Trophoblast cell (in vitro differentiated cells and primary cell): ENCODE measurements at regions not wholly inside any gene's neighbourhood (a gene's known extent, or its start where the extent isn't known, plus 50 kb on each side); places are given as distances from the start of the nearest gene placed in this dataset.

ENCODE experiments used
- DNase-seq, 2 donors: peaks; one replicate each; pipeline ENCODE4 v3.0.0-alpha.2; 2016
- H2AFZ ChIP-seq: 2 replicates; pipeline ENCODE4 v1.6.1; 2013; ENCODE audit warnings: low read length, moderate library complexity, mild to moderate bottlenecking; ENCODE audit not compliant: insufficient read depth, poor library complexity
- H2AK5ac ChIP-seq: 2 replicates; pipeline ENCODE4 v1.6.1; 2013; ENCODE audit warnings: mild to moderate bottlenecking, low read length
- H2BK120ac ChIP-seq: 2 replicates; pipeline ENCODE4 v1.6.1; 2013; ENCODE audit warnings: low read length, mild to moderate bottlenecking, moderate library complexity; ENCODE audit not compliant: insufficient read depth, poor library complexity
- H2BK12ac ChIP-seq: 2 replicates; pipeline ENCODE4 v1.6.1; 2013; ENCODE audit warnings: mild to moderate bottlenecking, low read length, moderate library complexity
- H2BK5ac ChIP-seq: 2 replicates; pipeline ENCODE4 v1.6.1; 2013; ENCODE audit warnings: low read length, low read depth, moderate library complexity, mild to moderate bottlenecking; ENCODE audit not compliant: poor library complexity
- H3K14ac ChIP-seq: 2 replicates; pipeline ENCODE4 v1.6.1; 2013; ENCODE audit warnings: mild to moderate bottlenecking, low read length
- H3K18ac ChIP-seq: 2 replicates; pipeline ENCODE4 v1.6.1; 2013; ENCODE audit warnings: mild to moderate bottlenecking, low read length
- H3K23ac ChIP-seq: 2 replicates; pipeline ENCODE4 v1.6.1; 2013; ENCODE audit warnings: low read length
- H3K27ac ChIP-seq: 2 replicates; pipeline ENCODE4 v1.5.1; 2013; ENCODE audit warnings: low read depth, mild to moderate bottlenecking, inconsistent platforms, low read length, moderate library complexity
- H3K27me3 ChIP-seq: 2 replicates; pipeline ENCODE4 v1.6.1; 2013; ENCODE audit warnings: inconsistent platforms, mild to moderate bottlenecking, low read length, moderate library complexity; ENCODE audit not compliant: insufficient read depth
- H3K36me3 ChIP-seq, 2 experiments: 1 replicate in 1 of 2; 2 replicates in 1 of 2; pipeline ENCODE4 v1.6.1; 2013; ENCODE audit warnings: low read length in 2 of 2, mild to moderate bottlenecking in 2 of 2, moderate library complexity in 1 of 2; ENCODE audit not compliant: insufficient read depth in 2 of 2, control insufficient read depth in 1 of 2
- H3K4ac ChIP-seq: 2 replicates; pipeline ENCODE4 v1.6.1; 2013; ENCODE audit warnings: low read depth, mild to moderate bottlenecking, low read length, moderate library complexity
- H3K4me1 ChIP-seq, 2 experiments: 1 replicate in 1 of 2; 2 replicates in 1 of 2; pipeline ENCODE4 v1.6.1; 2013; ENCODE audit warnings: low read length in 2 of 2, mild to moderate bottlenecking in 2 of 2, moderate library complexity in 1 of 2; ENCODE audit not compliant: insufficient read depth in 2 of 2, control insufficient read depth in 1 of 2
- H3K4me2 ChIP-seq: 2 replicates; pipeline ENCODE4 v1.6.1; 2013; ENCODE audit warnings: inconsistent platforms, mild to moderate bottlenecking, low read length, moderate library complexity
- H3K4me3 ChIP-seq: 2 replicates; pipeline ENCODE4 v1.5.1; 2013; ENCODE audit warnings: mild to moderate bottlenecking, low read depth, low read length, inconsistent platforms
- H3K79me1 ChIP-seq: one replicate; pipeline ENCODE4 v1.6.1; 2013; ENCODE audit warnings: low read length
- H3K79me2 ChIP-seq: 2 replicates; pipeline ENCODE4 v1.6.1; 2013; ENCODE audit warnings: low read length, mild to moderate bottlenecking; ENCODE audit not compliant: control insufficient read depth, insufficient read depth, poor library complexity
- H3K9ac ChIP-seq: 2 replicates; pipeline ENCODE4 v1.6.1; 2013; ENCODE audit warnings: mild to moderate bottlenecking, low read length
- H3K9me3 ChIP-seq: 2 replicates; pipeline ENCODE4 v1.6.1; 2013; ENCODE audit warnings: low read depth, mild to moderate bottlenecking, control low read depth, inconsistent platforms, low read length; ENCODE audit not compliant: insufficient read depth
- H4K12ac ChIP-seq: 2 replicates; pipeline ENCODE4 v1.6.1; 2013; ENCODE audit warnings: low read depth, mild to moderate bottlenecking, low read length, moderate library complexity
- H4K8ac ChIP-seq: 2 replicates; pipeline ENCODE4 v1.6.1; 2013; ENCODE audit warnings: low read depth, mild to moderate bottlenecking, low read length, moderate library complexity
- H4K91ac ChIP-seq: one replicate; pipeline ENCODE4 v1.6.1; 2013; ENCODE audit warnings: low read depth, mild to moderate bottlenecking, low read length, moderate library complexity
- WGBS: extraction: QIAGEN DNeasy Blood & Tissue Kit; methylation state at CpG from one replicate; pipeline ENCODE4 v1.1.7; 2013; ENCODE audit warnings: missing lambda C conversion rate; ENCODE audit not compliant: insufficient read length, insufficient coverage; ENCODE audit errors: extremely low coverage; 5-methylcytosine and 5-hydroxymethylcytosine counted together

DNA sequence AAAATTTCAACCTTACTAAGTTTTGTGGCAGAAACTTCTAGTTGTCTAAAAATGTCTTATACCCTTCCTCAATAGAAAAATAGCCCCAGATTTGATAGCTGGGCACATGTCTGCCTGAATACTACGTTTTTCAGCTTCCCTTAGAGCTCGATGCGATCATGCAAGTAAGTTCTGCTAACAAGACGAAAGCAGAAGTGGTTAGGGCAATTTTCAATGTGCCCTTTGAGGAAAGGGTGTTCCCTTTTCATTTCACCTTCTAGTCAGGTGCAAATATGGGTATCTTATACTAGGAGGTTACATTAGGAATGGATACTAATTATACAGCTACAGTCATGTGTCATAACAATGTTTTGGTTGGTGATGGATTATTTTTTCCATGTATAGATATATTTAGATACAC lies 1572.1 kb upstream of the LRRTM1 start:
- H3K4me1 ChIP-seq: no peaks in the 10 kb centered on the region
- H4K91ac ChIP-seq: no peak overlapping the region
- H3K27me3 ChIP-seq: no peaks in the 10 kb centered on the region
- no peak overlapping the region for H3K14ac ChIP-seq
- H3K23ac ChIP-seq: no peak overlapping the region
- no peaks in the 10 kb centered on the region for H3K79me2 ChIP-seq
- H3K9me3 ChIP-seq: no peaks in the 10 kb centered on the region
- H3K18ac ChIP-seq: no peak overlapping the region
- DNase-seq: no peak
- no peaks in the 10 kb centered on the region for H3K36me3 ChIP-seq
- no peaks in the 10 kb centered on the region for H3K79me1 ChIP-seq
- no peak overlapping the region for H3K9ac ChIP-seq
- H3K27ac ChIP-seq: no peak overlapping the region
- H2BK5ac ChIP-seq: no peak overlapping the region
- H3K4me2 ChIP-seq: no peak overlapping the region
- no peak overlapping the region for H3K4me3 ChIP-seq
- H2AFZ ChIP-seq: no peak overlapping the region
- no peak overlapping the region for H2AK5ac ChIP-seq
- H3K4ac ChIP-seq: no peak overlapping the region
- no peak overlapping the region for H4K8ac ChIP-seq
- H2BK12ac ChIP-seq: no peak overlapping the region
- no CpG with 5 or more reads among the region's 4 CpGs for WGBS
- H4K12ac ChIP-seq: no peak overlapping the region
- H2BK120ac ChIP-seq: no peak overlapping the region

GRCh38 chr2:81872006-81872405 lies 1567.5 kb upstream of the LRRTM1 start:
- Histone ChIP-seq H3K9ac (no peak overlapping the region), H3K4me2 (no peak overlapping the region), H3K23ac (no peak overlapping the region), H3K27me3 (no peaks in the 10 kb centered on the region), H3K4me1 (no peaks in the 10 kb centered on the region), H2BK12ac (no peak overlapping the region), H2BK5ac (no peak overlapping the region), H2BK120ac (no peak overlapping the region), H3K79me1 (no peaks in the 10 kb centered on the region), H4K12ac (no peak overlapping the region), H4K91ac (no peak overlapping the region), H3K18ac (no peak overlapping the region), H2AK5ac (no peak overlapping the region), H3K27ac (no peak overlapping the region), H3K9me3 (no peaks in the 10 kb centered on the region), H4K8ac (no peak overlapping the region), H3K14ac (no peak overlapping the region), H3K36me3 (no peaks in the 10 kb centered on the region), H3K4me3 (no peak overlapping the region), H2AFZ (no peak overlapping the region), H3K4ac (no peak overlapping the region), H3K79me2 (no peaks in the 10 kb centered on the region)
- no CpG with 5 or more reads among the region's 1 CpG for WGBS
- DNase-seq: no peak

DNA sequence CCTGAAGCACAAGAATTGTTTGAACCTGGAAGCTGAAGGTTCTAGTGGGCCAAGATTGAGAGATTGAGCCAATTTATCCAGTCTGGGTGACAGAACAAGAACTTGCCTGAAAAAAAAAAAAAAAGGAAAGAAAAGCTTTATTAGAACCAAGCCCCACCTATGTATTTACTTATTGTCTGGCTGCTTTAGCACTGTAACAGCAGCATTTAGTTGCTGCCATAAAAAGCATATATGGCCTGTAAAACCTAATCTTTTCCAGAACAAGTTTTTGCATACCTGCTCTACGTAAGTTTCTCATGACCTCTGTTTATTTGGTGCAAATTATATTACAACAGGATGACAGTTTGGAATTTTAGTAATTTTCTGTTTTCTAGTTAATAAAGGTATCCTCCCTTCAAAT lies 1565.6 kb upstream of the LRRTM1 start:
- no peak overlapping the region for H2BK12ac ChIP-seq
- DNase-seq: no peak
- no peaks in the 10 kb centered on the region for H3K36me3 ChIP-seq
- no peak overlapping the region for H3K4ac ChIP-seq
- no peak overlapping the region for H4K12ac ChIP-seq
- WGBS: no CpG with 5 or more reads among the region's 1 CpG
- H3K9ac ChIP-seq: no peak overlapping the region
- H3K27ac ChIP-seq: no peak overlapping the region
- no peak overlapping the region for H2BK120ac ChIP-seq
- H3K27me3 ChIP-seq: no peaks in the 10 kb centered on the region
- no peak overlapping the region for H3K18ac ChIP-seq
- H3K4me1 ChIP-seq: no peaks in the 10 kb centered on the region
- H3K23ac ChIP-seq: no peak overlapping the region
- H3K4me2 ChIP-seq: no peak overlapping the region
- no peaks in the 10 kb centered on the region for H3K9me3 ChIP-seq
- H3K14ac ChIP-seq: no peak overlapping the region
- H2AFZ ChIP-seq: no peak overlapping the region
- H3K79me2 ChIP-seq: no peaks in the 10 kb centered on the region
- H2AK5ac ChIP-seq: no peak overlapping the region
- H2BK5ac ChIP-seq: no peak overlapping the region
- no peak overlapping the region for H4K8ac ChIP-seq
- no peak overlapping the region for H4K91ac ChIP-seq
- H3K4me3 ChIP-seq: no peak overlapping the region
- no peaks in the 10 kb centered on the region for H3K79me1 ChIP-seq

DNA sequence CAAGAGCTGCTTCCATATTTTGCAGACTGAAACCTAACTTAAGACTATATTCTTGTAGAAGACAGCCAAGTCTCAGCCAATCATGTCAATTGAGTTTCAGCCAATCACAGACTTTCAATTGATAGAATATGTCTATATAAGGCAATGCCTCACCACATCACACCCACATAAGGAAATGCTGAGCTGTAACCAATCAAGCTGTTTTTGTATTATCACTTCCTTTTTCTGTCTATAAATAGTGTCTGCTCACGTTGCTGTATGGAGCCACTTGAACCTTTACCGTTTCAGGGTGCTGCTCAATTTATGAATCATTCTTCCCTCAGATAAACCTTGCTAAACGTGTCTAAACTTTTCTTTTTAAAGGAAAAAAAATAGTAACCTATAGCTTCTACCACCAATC lies 1554.4 kb upstream of the LRRTM1 start:
- H3K4me2 ChIP-seq: no peak overlapping the region
- H3K9ac ChIP-seq: no peak overlapping the region
- no peaks in the 10 kb centered on the region for H3K27me3 ChIP-seq
- H2AFZ ChIP-seq: no peak overlapping the region
- H3K18ac ChIP-seq: no peak overlapping the region
- H4K8ac ChIP-seq: no peak overlapping the region
- H3K36me3 ChIP-seq: no peaks in the 10 kb centered on the region
- no peaks in the 10 kb centered on the region for H3K9me3 ChIP-seq
- no peak overlapping the region for H2BK12ac ChIP-seq
- no peak overlapping the region for H3K4me3 ChIP-seq
- H3K79me2 ChIP-seq: no peaks in the 10 kb centered on the region
- H2AK5ac ChIP-seq: no peak overlapping the region
- no peak overlapping the region for H3K23ac ChIP-seq
- no peak overlapping the region for H4K12ac ChIP-seq
- no peaks in the 10 kb centered on the region for H3K79me1 ChIP-seq
- H3K4me1 ChIP-seq: no peaks in the 10 kb centered on the region
- H3K27ac ChIP-seq: no peak overlapping the region
- H3K14ac ChIP-seq: no peak overlapping the region
- WGBS: no CpG with 5 or more reads among the region's 3 CpGs
- H2BK5ac ChIP-seq: no peak overlapping the region
- no peak for DNase-seq
- no peak overlapping the region for H3K4ac ChIP-seq
- H4K91ac ChIP-seq: no peak overlapping the region
- no peak overlapping the region for H2BK120ac ChIP-seq
